Kidney (tissue), 13 donors: ENCODE measurements at regions not wholly inside any gene's neighbourhood (a gene's known extent, or its start where the extent isn't known, plus 50 kb on each side); places are given as distances from the start of the nearest gene placed in this dataset.

Experiments
- DNase-seq, 5 donors: peaks; one replicate each; pipeline ENCODE4 v3.0.0-alpha.2; 2013 to 2020
- FAIRE-seq: peaks from 2 replicates; lab custom pipeline; 2012; peaks lifted over from hg19 to GRCh38; lab: Jason Lieb, UNC
- H3K27ac ChIP-seq, 2 donors: one replicate each; pipeline ENCODE4 v1.7.0; 2013; ENCODE audit warnings: low read depth in 2 of 2, low read length in 2 of 2, inconsistent platforms in 1 of 2
- H3K27me3 ChIP-seq: one replicate; pipeline ENCODE4 v1.7.1; 2013; ENCODE audit warnings: low read length, inconsistent platforms; ENCODE audit not compliant: control insufficient read depth, insufficient read depth
- H3K36me3 ChIP-seq, 3 donors: one replicate each; pipeline versions ENCODE4 v1.7.0 to v1.7.1; 2013; ENCODE audit warnings: low read length in 3 of 3, control low read depth in 1 of 3, inconsistent platforms in 1 of 3; ENCODE audit not compliant: insufficient read depth in 3 of 3, control insufficient read depth in 2 of 3
- H3K4me1 ChIP-seq, 3 donors: one replicate each; pipeline versions ENCODE4 v1.7.0 to v1.7.1; 2013; ENCODE audit warnings: low read length in 3 of 3, inconsistent platforms in 1 of 3, low read depth in 1 of 3; ENCODE audit not compliant: control insufficient read depth in 2 of 3, insufficient read depth in 2 of 3
- H3K4me3 ChIP-seq, 3 donors: one replicate each; pipeline versions ENCODE4 v1.7.0 to v1.8.1; 2013; ENCODE audit warnings: low read length in 3 of 3, control low read depth in 1 of 3, inconsistent platforms in 1 of 3
- H3K9ac ChIP-seq, 3 donors: one replicate each; pipeline versions ENCODE4 v1.7.0 to v1.7.1; 2013; ENCODE audit warnings: low read length in 3 of 3, control low read depth in 1 of 3, inconsistent platforms in 1 of 3
- H3K9me3 ChIP-seq, 3 donors: one replicate each; pipeline versions ENCODE4 v1.7.0 to v1.7.1; 2013; ENCODE audit warnings: low read length in 3 of 3, control low read depth in 1 of 3, inconsistent platforms in 1 of 3; ENCODE audit not compliant: control insufficient read depth in 2 of 3, insufficient read depth in 1 of 3
- CTCF ChIP-seq: IDR thresholded peaks from 3 replicates; pipeline ENCODE4 v1.5.1; 2012; ENCODE audit warnings: mild to moderate bottlenecking, moderate library complexity, borderline replicate concordance; ENCODE audit not compliant: insufficient read depth; ENCODE audit errors: extremely low read depth
- intact Hi-C: fragments of 100-400 bp; cut with DNase I; formaldehyde crosslinking; loops from one replicate; pipeline ENCODE4 v1.11.1; 2022
- donor health status: control.
- donor health status: control.
- donor health status: control.
- donor health status: control.
- donor health status: control.
- donor health status: DM: yes; HTN: yes; CAD: no.
- donor health status: Normal renal cell carcinoma (clear cell type).

DNA sequence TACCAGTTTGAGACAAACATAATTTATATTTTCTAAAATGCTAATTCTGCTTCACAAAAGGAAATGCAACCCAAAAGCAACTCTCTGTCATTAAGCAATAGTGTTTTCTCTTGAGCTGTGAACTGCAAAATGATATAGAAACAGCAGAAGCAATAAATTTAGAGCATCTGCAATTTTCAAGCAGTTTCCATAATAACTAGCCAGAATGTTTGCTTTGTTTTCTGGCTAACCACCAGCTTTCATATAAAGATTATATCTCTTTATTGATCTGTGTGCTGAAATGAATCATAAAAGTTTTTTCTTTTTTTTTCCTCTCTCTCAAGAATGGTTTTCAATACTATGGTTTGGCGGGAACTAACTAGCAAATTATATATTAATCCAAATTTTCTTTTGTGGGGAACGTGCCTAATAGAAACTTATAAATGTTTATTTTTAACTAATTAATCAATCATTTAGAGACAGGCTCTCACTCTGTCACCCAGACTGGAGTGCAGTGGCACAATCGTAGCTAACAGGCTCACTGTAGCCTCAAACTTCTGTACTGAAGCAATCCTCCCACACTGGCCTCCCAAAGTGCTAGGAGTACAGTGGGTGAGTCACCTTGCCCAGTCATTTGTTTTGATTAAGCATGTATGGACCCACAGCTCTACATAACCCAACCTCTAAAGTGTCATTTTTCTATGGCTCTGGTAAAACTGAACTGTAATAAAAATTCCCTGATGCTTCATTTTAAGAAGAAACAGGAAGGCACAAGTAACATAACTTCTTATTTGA, 830.1 kb upstream of the MGAT4C start:
- Histone ChIP-seq H3K36me3 (no peaks in the 10 kb centered on the region), H3K4me1 (no peaks in the 10 kb centered on the region), H3K27ac (no peak overlapping the region), H3K4me3 (no peak overlapping the region), H3K9ac (no peak overlapping the region), H3K9me3 (no peaks in the 10 kb centered on the region), H3K27me3 (no peaks in the 10 kb centered on the region)
- DNase-seq (no peak), FAIRE-seq (no peak)
- intact Hi-C loops = no loop called here
- TF ChIP-seq CTCF = no peak

- FAIRE-seq (no peak), DNase-seq (no peak)
- no peak for TF ChIP-seq CTCF
- Histone ChIP-seq H3K27ac (no peak overlapping the region), H3K9me3 (no peaks in the 10 kb centered on the region), H3K4me3 (no peak overlapping the region), H3K9ac (no peak overlapping the region), H3K36me3 (no peaks in the 10 kb centered on the region), H3K4me1 (no peaks in the 10 kb centered on the region), H3K27me3 (no peaks in the 10 kb centered on the region)
- intact Hi-C loops = no loop called here
These were observed 829.1 kb upstream of the MGAT4C start for GRCh38 chr12:87085286-87085685.

DNA sequence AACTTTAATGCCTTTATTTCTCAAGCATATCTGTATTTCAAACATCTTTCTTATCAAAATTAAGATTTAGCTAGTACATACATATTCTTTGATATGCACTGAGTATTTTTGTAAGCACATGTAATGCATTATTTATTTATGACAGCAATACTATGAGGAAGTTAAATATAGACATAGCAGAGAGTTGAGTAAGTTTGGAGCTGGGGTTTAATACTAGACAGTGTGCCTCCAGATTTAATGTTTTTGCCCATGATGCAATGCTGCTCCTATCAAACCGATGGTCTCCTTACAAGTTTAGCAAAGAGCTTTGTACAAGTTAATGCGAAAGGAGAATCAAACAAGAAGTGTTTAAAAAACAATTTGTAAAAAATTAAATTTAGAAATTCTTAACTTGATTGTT, 826.6 kb upstream of the MGAT4C start:
- Histone ChIP-seq H3K4me3 (no peak overlapping the region), H3K9me3 (no peaks in the 10 kb centered on the region), H3K27me3 (no peaks in the 10 kb centered on the region), H3K27ac (no peak overlapping the region), H3K36me3 (no peaks in the 10 kb centered on the region), H3K9ac (no peak overlapping the region), H3K4me1 (no peaks in the 10 kb centered on the region)
- DNase-seq (no peak), FAIRE-seq (no peak)
- TF ChIP-seq CTCF = no peak
- intact Hi-C loops = no loop called here
